HEK293 (cell line): ENCODE measurements at regions not wholly inside any gene's neighbourhood (a gene's known extent, or its start where the extent isn't known, plus 50 kb on each side); places are given as distances from the start of the nearest gene placed in this dataset.

ENCODE experiments used
- CTCF ChIA-PET: fragments of 350-600 bp; formaldehyde crosslinking; extraction: SDS; loops from one replicate; lab custom pipeline; 2021; ENCODE audit warnings: antibody characterized with exemption; lab: Yijun Ruan, JAX
- POLR2A ChIA-PET: fragments of 300-600 bp; formaldehyde crosslinking; extraction: SDS; loops from one replicate; lab custom pipeline; 2020; ENCODE audit warnings: antibody characterized with exemption, inconsistent platforms; lab: Yijun Ruan, JAX
- H3K27ac ChIP-seq: fragments of 200-500 bp; sonication (Bioruptor generic); 2 replicates; pipeline ENCODE4 v1.5.1; 2014; ENCODE audit warnings: low read depth, low read length, control low read depth, inconsistent platforms; ENCODE audit errors: extremely low read depth
- H3K36me3 ChIP-seq, 2 experiments: fragments of 200-500 bp in 1 of 2; sonication (Bioruptor generic) in 1 of 2; 1 replicate in 1 of 2; 2 replicates in 1 of 2; pipeline ENCODE4 v1.5.1; 2014 to 2017; ENCODE audit warnings: inconsistent platforms in 2 of 2, low read length in 2 of 2; ENCODE audit not compliant: control insufficient read depth in 2 of 2, insufficient read depth in 1 of 2
- H3K4me1 ChIP-seq: fragments of 200-500 bp; sonication (Bioruptor generic); 2 replicates; pipeline ENCODE4 v1.5.1; 2014; ENCODE audit warnings: mild to moderate bottlenecking, low read length, inconsistent platforms; ENCODE audit not compliant: control insufficient read depth, insufficient read depth
- H3K4me3 ChIP-seq: 2 replicates; pipeline ENCODE4 v1.5.1; 2011; ENCODE audit warnings: low read depth, mild to moderate bottlenecking, control low read depth, low read length, moderate library complexity
- H3K9me3 ChIP-seq: fragments of 200-500 bp; sonication (Bioruptor generic); 2 replicates; pipeline ENCODE4 v1.5.1; 2014; ENCODE audit warnings: low read depth, low read length, inconsistent platforms; ENCODE audit not compliant: control insufficient read depth, insufficient read depth
- GLIS1 ChIP-seq: fragments of 450-650 bp; formaldehyde crosslinking; IDR thresholded peaks from 2 replicates; pipeline ENCODE4 v1.5.1; 2016; ENCODE audit warnings: missing biosample characterization, missing genetic modification characterization
- INSM2 ChIP-seq: fragments of 450-650 bp; formaldehyde crosslinking; IDR thresholded peaks from 2 replicates; pipeline ENCODE4 v1.5.1; 2016; ENCODE audit warnings: missing biosample characterization, missing genetic modification characterization
- SALL2 ChIP-seq: fragments of 450-650 bp; formaldehyde crosslinking; IDR thresholded peaks from 2 replicates; pipeline ENCODE4 v1.5.0; 2017; ENCODE audit warnings: missing biosample characterization, mild to moderate bottlenecking, missing genetic modification characterization, borderline replicate concordance
- SP7 ChIP-seq: fragments of 450-650 bp; formaldehyde crosslinking; IDR thresholded peaks from 2 replicates; pipeline ENCODE4 v1.5.1; 2016; ENCODE audit warnings: missing biosample characterization, missing genetic modification characterization
- YY2 ChIP-seq: fragments of 450-650 bp; formaldehyde crosslinking; IDR thresholded peaks from 2 replicates; pipeline ENCODE4 v1.5.1; 2016; ENCODE audit warnings: missing biosample characterization, missing genetic modification characterization
- ZBTB20 ChIP-seq: fragments of 450-650 bp; formaldehyde crosslinking; IDR thresholded peaks from 2 replicates; pipeline ENCODE4 v1.5.1; 2016; ENCODE audit warnings: missing biosample characterization, missing genetic modification characterization
- ZIC2 ChIP-seq: fragments of 450-650 bp; formaldehyde crosslinking; IDR thresholded peaks from 2 replicates; pipeline ENCODE4 v1.5.1; 2016; ENCODE audit warnings: missing biosample characterization, missing genetic modification characterization
- ZNF133 ChIP-seq: fragments of 450-650 bp; formaldehyde crosslinking; IDR thresholded peaks from 2 replicates; pipeline ENCODE4 v1.5.1; 2016; ENCODE audit warnings: missing biosample characterization, missing genetic modification characterization
- ZNF157 ChIP-seq: fragments of 450-650 bp; formaldehyde crosslinking; IDR thresholded peaks from 2 replicates; pipeline ENCODE4 v1.5.1; 2016; ENCODE audit warnings: missing biosample characterization, missing genetic modification characterization
- ZNF169 ChIP-seq: fragments of 450-650 bp; formaldehyde crosslinking; IDR thresholded peaks from 2 replicates; pipeline ENCODE4 v1.5.1; 2016; ENCODE audit warnings: missing biosample characterization, missing genetic modification characterization
- ZNF174 ChIP-seq: fragments of 450-650 bp; formaldehyde crosslinking; IDR thresholded peaks from 2 replicates; pipeline ENCODE4 v1.5.0; 2017; ENCODE audit warnings: missing biosample characterization, mild to moderate bottlenecking, missing genetic modification characterization
- ZNF239 ChIP-seq: fragments of 450-650 bp; formaldehyde crosslinking; IDR thresholded peaks from 2 replicates; pipeline ENCODE4 v1.5.1; 2016; ENCODE audit warnings: missing biosample characterization, missing genetic modification characterization
- ZNF366 ChIP-seq: fragments of 450-650 bp; formaldehyde crosslinking; conservative IDR thresholded peaks from 2 replicates; pipeline ENCODE4 v1.5.1; 2016; ENCODE audit warnings: missing biosample characterization, missing genetic modification characterization
- ZNF416 ChIP-seq: fragments of 450-650 bp; formaldehyde crosslinking; IDR thresholded peaks from 2 replicates; pipeline ENCODE4 v1.5.1; 2016; ENCODE audit warnings: missing biosample characterization, missing genetic modification characterization
- ZNF449 ChIP-seq: fragments of 450-650 bp; formaldehyde crosslinking; IDR thresholded peaks from 2 replicates; pipeline ENCODE4 v1.5.1; 2017; ENCODE audit warnings: missing biosample characterization, mild to moderate bottlenecking, missing genetic modification characterization, moderate library complexity
- ZNF521 ChIP-seq: fragments of 450-650 bp; formaldehyde crosslinking; IDR thresholded peaks from 2 replicates; pipeline ENCODE4 v1.5.1; 2017; ENCODE audit warnings: missing biosample characterization, mild to moderate bottlenecking, missing genetic modification characterization
- ZNF549 ChIP-seq: fragments of 450-650 bp; IDR thresholded peaks from 2 replicates; pipeline ENCODE4 v1.5.1; 2018; ENCODE audit warnings: missing biosample characterization, missing genetic modification characterization, mild to moderate bottlenecking, inconsistent platforms, moderate library complexity
- ZNF677 ChIP-seq: fragments of 450-650 bp; IDR thresholded peaks from 2 replicates; pipeline ENCODE4 v1.5.0; 2018; ENCODE audit warnings: missing biosample characterization, mild to moderate bottlenecking, missing genetic modification characterization, moderate library complexity
- ZNF776 ChIP-seq: fragments of 450-650 bp; formaldehyde crosslinking; IDR thresholded peaks from 2 replicates; pipeline ENCODE4 v1.5.0; 2017; ENCODE audit warnings: missing biosample characterization, missing genetic modification characterization, borderline replicate concordance
- TF ChIP-seq, protein P1 (sequence below): fragments of 450-650 bp; formaldehyde crosslinking; IDR thresholded peaks from 2 replicates; pipeline ENCODE4 v1.5.1; 2016; ENCODE audit warnings: missing biosample characterization, missing genetic modification characterization, borderline replicate concordance
- TF ChIP-seq, protein P2 (sequence below): fragments of 450-650 bp; IDR thresholded peaks from 2 replicates; pipeline ENCODE4 v1.5.1; 2018; ENCODE audit warnings: missing biosample characterization, mild to moderate bottlenecking, missing genetic modification characterization
- TF ChIP-seq, protein P3 (sequence below): fragments of 450-650 bp; formaldehyde crosslinking; IDR thresholded peaks from 2 replicates; pipeline ENCODE4 v1.5.1; 2016; ENCODE audit warnings: missing biosample characterization, missing genetic modification characterization
- TF ChIP-seq, protein P4 (sequence below): fragments of 450-650 bp; formaldehyde crosslinking; IDR thresholded peaks from 2 replicates; pipeline ENCODE4 v1.5.1; 2016; ENCODE audit warnings: missing biosample characterization, missing genetic modification characterization

GRCh38 chr7:24411226-24411625, 127.2 kb downstream of the NPY start:
- Histone ChIP-seq H3K4me1 (no peaks in the 10 kb centered on the region), H3K27ac (no peak overlapping the region), H3K9me3 (no peaks in the 10 kb centered on the region), H3K4me3 (no peak overlapping the region), H3K36me3 (no peaks in the 10 kb centered on the region)
- TF ChIP-seq YY2 (no peak), INSM2 (tag by site-specific recombination) (no peak), ZNF449 (tag by site-specific recombination) (no peak), SP7 (tag by site-specific recombination) (no peak), ZNF174 (no peak), ZNF677 (no peak), ZBTB20 (no peak), GLIS1 (tag by site-specific recombination) (no peak), ZNF416 (tag by site-specific recombination) (no peak), SALL2 (tag by site-specific recombination) (no peak), ZNF157 (tag by site-specific recombination) (no peak)
- TF ChIP-seq, protein P1, sequence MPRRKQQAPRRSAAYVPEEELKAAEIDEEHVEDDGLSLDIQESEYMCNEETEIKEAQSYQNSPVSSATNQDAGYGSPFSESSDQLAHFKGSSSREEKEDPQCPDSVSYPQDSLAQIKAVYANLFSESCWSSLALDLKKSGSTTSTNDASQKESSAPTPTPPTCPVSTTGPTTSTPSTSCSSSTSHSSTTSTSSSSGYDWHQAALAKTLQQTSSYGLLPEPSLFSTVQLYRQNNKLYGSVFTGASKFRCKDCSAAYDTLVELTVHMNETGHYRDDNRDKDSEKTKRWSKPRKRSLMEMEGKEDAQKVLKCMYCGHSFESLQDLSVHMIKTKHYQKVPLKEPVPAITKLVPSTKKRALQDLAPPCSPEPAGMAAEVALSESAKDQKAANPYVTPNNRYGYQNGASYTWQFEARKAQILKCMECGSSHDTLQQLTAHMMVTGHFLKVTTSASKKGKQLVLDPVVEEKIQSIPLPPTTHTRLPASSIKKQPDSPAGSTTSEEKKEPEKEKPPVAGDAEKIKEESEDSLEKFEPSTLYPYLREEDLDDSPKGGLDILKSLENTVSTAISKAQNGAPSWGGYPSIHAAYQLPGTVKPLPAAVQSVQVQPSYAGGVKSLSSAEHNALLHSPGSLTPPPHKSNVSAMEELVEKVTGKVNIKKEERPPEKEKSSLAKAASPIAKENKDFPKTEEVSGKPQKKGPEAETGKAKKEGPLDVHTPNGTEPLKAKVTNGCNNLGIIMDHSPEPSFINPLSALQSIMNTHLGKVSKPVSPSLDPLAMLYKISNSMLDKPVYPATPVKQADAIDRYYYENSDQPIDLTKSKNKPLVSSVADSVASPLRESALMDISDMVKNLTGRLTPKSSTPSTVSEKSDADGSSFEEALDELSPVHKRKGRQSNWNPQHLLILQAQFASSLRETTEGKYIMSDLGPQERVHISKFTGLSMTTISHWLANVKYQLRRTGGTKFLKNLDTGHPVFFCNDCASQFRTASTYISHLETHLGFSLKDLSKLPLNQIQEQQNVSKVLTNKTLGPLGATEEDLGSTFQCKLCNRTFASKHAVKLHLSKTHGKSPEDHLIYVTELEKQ (tag by site-specific recombination): no peak
- TF ChIP-seq, protein P2, sequence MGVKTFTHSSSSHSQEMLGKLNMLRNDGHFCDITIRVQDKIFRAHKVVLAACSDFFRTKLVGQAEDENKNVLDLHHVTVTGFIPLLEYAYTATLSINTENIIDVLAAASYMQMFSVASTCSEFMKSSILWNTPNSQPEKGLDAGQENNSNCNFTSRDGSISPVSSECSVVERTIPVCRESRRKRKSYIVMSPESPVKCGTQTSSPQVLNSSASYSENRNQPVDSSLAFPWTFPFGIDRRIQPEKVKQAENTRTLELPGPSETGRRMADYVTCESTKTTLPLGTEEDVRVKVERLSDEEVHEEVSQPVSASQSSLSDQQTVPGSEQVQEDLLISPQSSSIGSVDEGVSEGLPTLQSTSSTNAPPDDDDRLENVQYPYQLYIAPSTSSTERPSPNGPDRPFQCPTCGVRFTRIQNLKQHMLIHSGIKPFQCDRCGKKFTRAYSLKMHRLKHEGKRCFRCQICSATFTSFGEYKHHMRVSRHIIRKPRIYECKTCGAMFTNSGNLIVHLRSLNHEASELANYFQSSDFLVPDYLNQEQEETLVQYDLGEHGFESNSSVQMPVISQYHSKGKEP (tag by site-specific recombination): no peak
- TF ChIP-seq, protein P3, sequence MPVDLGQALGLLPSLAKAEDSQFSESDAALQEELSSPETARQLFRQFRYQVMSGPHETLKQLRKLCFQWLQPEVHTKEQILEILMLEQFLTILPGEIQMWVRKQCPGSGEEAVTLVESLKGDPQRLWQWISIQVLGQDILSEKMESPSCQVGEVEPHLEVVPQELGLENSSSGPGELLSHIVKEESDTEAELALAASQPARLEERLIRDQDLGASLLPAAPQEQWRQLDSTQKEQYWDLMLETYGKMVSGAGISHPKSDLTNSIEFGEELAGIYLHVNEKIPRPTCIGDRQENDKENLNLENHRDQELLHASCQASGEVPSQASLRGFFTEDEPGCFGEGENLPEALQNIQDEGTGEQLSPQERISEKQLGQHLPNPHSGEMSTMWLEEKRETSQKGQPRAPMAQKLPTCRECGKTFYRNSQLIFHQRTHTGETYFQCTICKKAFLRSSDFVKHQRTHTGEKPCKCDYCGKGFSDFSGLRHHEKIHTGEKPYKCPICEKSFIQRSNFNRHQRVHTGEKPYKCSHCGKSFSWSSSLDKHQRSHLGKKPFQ (tag by site-specific recombination): no peak
- ChIA-PET POLR2A (no interaction called here), CTCF (no interaction called here)

GRCh38 chr7:24417526-24418120, 133.6 kb downstream of the NPY start:
- ChIA-PET CTCF (interaction anchor here (0.6 kb wide), 1 partner anchor 848 kb away, joined by 11 read pairs; no protein-coding TSS in a partner anchor), POLR2A (no interaction called here)
- Histone ChIP-seq H3K36me3 (no peaks in the 10 kb centered on the region), H3K4me1 (no peaks in the 10 kb centered on the region), H3K9me3 (no peaks in the 10 kb centered on the region), H3K4me3 (no peak overlapping the region), H3K27ac (no peak overlapping the region)
- TF ChIP-seq ZNF239 (tag by site-specific recombination): no peak
- TF ChIP-seq ZNF549 (tag by site-specific recombination): no peak
- no peak for TF ChIP-seq ZNF366 (tag by site-specific recombination)
- TF ChIP-seq ZNF521 (tag by site-specific recombination): no peak
- TF ChIP-seq ZNF169: no peak
- no peak for TF ChIP-seq ZIC2 (tag by site-specific recombination)
- TF ChIP-seq, protein P4, sequence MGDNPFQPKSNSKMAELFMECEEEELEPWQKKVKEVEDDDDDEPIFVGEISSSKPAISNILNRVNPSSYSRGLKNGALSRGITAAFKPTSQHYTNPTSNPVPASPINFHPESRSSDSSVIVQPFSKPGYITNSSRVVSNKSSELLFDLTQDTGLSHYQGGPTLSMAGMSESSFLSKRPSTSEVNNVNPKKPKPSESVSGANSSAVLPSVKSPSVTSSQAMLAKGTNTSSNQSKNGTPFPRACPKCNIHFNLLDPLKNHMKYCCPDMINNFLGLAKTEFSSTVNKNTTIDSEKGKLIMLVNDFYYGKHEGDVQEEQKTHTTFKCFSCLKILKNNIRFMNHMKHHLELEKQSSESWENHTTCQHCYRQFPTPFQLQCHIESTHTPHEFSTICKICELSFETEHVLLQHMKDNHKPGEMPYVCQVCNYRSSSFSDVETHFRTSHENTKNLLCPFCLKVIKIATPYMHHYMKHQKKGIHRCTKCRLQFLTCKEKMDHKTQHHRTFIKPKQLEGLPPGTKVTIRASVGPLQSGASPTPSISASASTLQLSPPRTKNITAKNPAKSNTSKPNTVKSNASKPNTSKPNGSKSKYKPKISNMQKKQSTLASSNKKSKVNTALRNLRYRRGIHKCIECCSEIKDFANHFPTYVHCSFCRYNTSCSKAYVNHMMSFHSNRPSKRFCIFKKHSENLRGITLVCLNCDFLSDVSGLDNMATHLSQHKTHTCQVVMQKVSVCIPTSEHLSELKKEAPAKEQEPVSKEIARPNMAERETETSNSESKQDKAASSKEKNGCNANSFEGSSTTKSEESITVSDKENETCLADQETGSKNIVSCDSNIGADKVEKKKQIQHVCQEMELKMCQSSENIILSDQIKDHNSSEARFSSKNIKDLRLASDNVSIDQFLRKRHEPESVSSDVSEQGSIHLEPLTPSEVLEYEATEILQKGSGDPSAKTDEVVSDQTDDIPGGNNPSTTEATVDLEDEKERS (tag by site-specific recombination): no peak
- no peak for TF ChIP-seq ZNF776
- no peak for TF ChIP-seq ZNF677
- TF ChIP-seq ZNF133: no peak
